ENCODE measurements at regions not wholly inside any gene's neighbourhood (a gene's known extent, or its start where the extent isn't known, plus 50 kb on each side); places are given as distances from the start of the nearest gene placed in this dataset.

DNA sequence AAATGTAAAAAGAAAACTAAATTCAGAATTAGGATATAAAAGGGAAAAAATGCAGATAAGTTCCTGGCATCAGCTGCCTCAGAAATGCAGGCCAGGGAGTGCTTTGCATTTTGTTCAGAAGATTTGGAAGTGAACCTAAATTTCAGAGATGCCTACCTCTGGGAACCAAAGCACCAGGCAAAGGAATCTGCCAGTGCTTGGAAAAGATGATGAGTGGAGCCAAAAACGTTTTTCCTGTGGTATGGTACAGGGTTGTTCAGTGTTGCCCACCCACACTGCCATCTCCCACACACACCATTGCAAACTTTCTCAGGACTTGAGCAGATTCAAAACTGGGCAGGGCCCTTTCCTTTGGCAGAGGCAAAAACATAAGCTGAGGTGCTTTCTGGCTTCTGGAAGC is 349.5 kb downstream of the TGFB2 start:
- H3K9me3 ChIP-seq (ENCODE audit: low read length) = no peaks in the 10 kb centered on the region
- no TSS peak for BruUV-seq (replicated peaks)
- DNase-seq (ENCODE audit: low spot score) = no peak
- intact Hi-C loops (cut with micrococcal nuclease; ENCODE audit: unreplicated experiment) = no loop called here
- in situ Hi-C loops (cut with HindIII; ENCODE audit: extremely low pct_ligation_motif_present, low pct_unique_long_range_greater_than_20kb) = no loop called here
- no peak overlapping the region for H3K4me2 ChIP-seq (ENCODE audit: low read depth, low read length)
- no peak overlapping the region for H3K9ac ChIP-seq (ENCODE audit: insufficient read depth, low read depth, low read length)
- H3K4me3 ChIP-seq (replicated peaks in 1 of 3; ENCODE audit: insufficient read depth in 1 of 3, low read depth in 2 of 3, low read length in 3 of 3) = no peak overlapping the region
- no peaks in the 10 kb centered on the region for H4K20me1 ChIP-seq (ENCODE audit: insufficient read depth, low read length)
- no peak for ATAC-seq
- 0% methylated on average over 1 of the region's 1 CpG for WGBS (ENCODE audit: low lambda C conversion rate)
- POLR2A ChIA-PET = no interaction called here
- H3K79me2 ChIP-seq (ENCODE audit: insufficient read depth, low read length) = no peaks in the 10 kb centered on the region
- CTCF ChIA-PET (ENCODE audit: low intra/inter-chr PET ratio, low total read pairs) = no interaction called here
- H3K36me3 ChIP-seq (replicated peaks in 1 of 2; ENCODE audit: control insufficient read depth in 1 of 2, insufficient read depth in 2 of 2, low read length in 2 of 2) = no peaks in the 10 kb centered on the region
- no peak for FAIRE-seq
- no peaks in the 10 kb centered on the region; a peak in 1 of 5 replicates for H3K27me3 ChIP-seq (ENCODE audit: control insufficient read depth in 1 of 2, insufficient read depth in 2 of 2, low read length in 2 of 2)
- TF ChIP-seq ZNF598 (CRISPR knock-in tag; IDR thresholded peaks at IDR 0.05; ENCODE audit: borderline replicate concordance) = no peak
- TF ChIP-seq, protein P1, sequence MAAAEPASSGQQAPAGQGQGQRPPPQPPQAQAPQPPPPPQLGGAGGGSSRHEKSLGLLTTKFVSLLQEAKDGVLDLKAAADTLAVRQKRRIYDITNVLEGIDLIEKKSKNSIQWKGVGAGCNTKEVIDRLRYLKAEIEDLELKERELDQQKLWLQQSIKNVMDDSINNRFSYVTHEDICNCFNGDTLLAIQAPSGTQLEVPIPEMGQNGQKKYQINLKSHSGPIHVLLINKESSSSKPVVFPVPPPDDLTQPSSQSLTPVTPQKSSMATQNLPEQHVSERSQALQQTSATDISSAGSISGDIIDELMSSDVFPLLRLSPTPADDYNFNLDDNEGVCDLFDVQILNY (CRISPR knock-in tag; conservative IDR thresholded peaks at IDR 0.05) = no peak
- TF ChIP-seq ZFY (CRISPR knock-in tag; IDR thresholded peaks at IDR 0.05) = no peak
- no peak for TF ChIP-seq POGK (CRISPR knock-in tag; conservative IDR thresholded peaks at IDR 0.05)
- TF ChIP-seq, protein P2, sequence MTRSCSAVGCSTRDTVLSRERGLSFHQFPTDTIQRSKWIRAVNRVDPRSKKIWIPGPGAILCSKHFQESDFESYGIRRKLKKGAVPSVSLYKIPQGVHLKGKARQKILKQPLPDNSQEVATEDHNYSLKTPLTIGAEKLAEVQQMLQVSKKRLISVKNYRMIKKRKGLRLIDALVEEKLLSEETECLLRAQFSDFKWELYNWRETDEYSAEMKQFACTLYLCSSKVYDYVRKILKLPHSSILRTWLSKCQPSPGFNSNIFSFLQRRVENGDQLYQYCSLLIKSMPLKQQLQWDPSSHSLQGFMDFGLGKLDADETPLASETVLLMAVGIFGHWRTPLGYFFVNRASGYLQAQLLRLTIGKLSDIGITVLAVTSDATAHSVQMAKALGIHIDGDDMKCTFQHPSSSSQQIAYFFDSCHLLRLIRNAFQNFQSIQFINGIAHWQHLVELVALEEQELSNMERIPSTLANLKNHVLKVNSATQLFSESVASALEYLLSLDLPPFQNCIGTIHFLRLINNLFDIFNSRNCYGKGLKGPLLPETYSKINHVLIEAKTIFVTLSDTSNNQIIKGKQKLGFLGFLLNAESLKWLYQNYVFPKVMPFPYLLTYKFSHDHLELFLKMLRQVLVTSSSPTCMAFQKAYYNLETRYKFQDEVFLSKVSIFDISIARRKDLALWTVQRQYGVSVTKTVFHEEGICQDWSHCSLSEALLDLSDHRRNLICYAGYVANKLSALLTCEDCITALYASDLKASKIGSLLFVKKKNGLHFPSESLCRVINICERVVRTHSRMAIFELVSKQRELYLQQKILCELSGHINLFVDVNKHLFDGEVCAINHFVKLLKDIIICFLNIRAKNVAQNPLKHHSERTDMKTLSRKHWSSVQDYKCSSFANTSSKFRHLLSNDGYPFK (CRISPR knock-in tag; IDR thresholded peaks at IDR 0.05; ENCODE audit: borderline replicate concordance) = no peak
- TF ChIP-seq PRMT3 (CRISPR knock-in tag; IDR thresholded peaks at IDR 0.05; ENCODE audit: borderline replicate concordance, low read depth) = no peak
- no peak for TF ChIP-seq SMAD1 (CRISPR knock-in tag; IDR thresholded peaks at IDR 0.05; ENCODE audit: borderline replicate concordance, low read depth)
- TF ChIP-seq, protein P3, sequence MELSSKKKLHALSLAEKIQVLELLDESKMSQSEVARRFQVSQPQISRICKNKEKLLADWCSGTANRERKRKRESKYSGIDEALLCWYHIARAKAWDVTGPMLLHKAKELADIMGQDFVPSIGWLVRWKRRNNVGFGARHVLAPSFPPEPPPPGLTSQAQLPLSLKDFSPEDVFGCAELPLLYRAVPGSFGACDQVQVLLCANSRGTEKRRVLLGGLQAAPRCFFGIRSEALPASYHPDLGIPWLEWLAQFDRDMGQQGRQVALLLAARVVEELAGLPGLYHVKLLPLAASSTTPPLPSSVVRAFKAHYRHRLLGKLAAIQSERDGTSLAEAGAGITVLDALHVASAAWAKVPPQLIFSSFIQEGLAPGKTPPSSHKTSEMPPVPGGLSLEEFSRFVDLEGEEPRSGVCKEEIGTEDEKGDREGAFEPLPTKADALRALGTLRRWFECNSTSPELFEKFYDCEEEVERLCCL (CRISPR knock-in tag; IDR thresholded peaks at IDR 0.05; ENCODE audit: borderline replicate concordance) = no peak
- TF ChIP-seq ZSCAN30 (CRISPR knock-in tag; IDR thresholded peaks at IDR 0.05) = no peak
- no peak for TF ChIP-seq ZBTB33 (CRISPR knock-in tag; IDR thresholded peaks at IDR 0.05)
- TF ChIP-seq MEIS2 (CRISPR knock-in tag; IDR thresholded peaks at IDR 0.05) = no peak
- no peak for TF ChIP-seq LCORL (IDR thresholded peaks at IDR 0.05)
- no peak for TF ChIP-seq LCORL (CRISPR knock-in tag; IDR thresholded peaks at IDR 0.05)
- TF ChIP-seq ZFP36L2 (CRISPR knock-in tag; IDR thresholded peaks at IDR 0.05) = no peak
- TF ChIP-seq ZNF296 (CRISPR knock-in tag; conservative IDR thresholded peaks at IDR 0.05) = no peak
- TF ChIP-seq PITX1 (CRISPR knock-in tag; IDR thresholded peaks at IDR 0.05) = no peak
- TF ChIP-seq KDM5B (CRISPR knock-in tag; IDR thresholded peaks at IDR 0.05; ENCODE audit: borderline replicate concordance) = no peak
- no peaks in the 10 kb centered on the region for H3K4me1 ChIP-seq (ENCODE audit: insufficient read depth, low read length)
- no peak overlapping the region for H2AFZ ChIP-seq (ENCODE audit: low read length)
- no peak overlapping the region for H3K27ac ChIP-seq (ENCODE audit: extremely low read length, insufficient read depth, low read length)

Measured in HepG2 (cell line).